ENCODE measurements at regions not wholly inside any gene's neighbourhood (a gene's known extent, or its start where the extent isn't known, plus 50 kb on each side); places are given as distances from the start of the nearest gene placed in this dataset.

DNA sequence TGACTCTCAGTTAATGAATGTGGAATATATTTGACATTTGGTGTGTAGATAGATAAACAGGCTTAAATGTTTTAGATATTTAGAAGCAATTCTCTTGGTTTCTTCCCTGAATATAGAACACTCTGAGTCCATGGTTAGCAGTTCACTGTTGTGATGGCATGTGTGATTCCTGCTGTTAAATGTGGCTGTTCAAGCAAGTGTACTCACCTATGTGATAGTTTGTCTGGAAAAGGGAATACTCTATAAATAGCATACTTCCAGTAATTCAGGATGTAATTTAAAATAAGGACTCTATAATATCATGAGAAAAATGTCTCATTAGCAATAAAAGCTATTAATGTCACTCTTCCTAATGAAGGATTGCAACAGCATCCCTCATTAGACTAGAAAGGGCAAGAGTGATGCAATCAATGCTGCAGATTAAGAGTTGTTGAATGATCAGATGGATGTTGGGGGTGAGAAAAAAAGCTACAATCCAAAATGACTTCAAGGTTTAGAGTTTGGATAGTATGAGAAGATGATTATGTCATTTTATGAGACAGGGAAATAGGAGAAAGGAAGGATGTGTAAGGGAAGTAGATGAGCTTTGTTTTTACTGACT, 201.8 kb upstream of the WDFY3 start:
- H3K4me3 ChIP-seq (ENCODE audit: low read depth, low read length) = no peak overlapping the region
- intact Hi-C loops (cut with micrococcal nuclease; ENCODE audit: unreplicated experiment) = no loop called here
- no peaks in the 10 kb centered on the region for H3K36me3 ChIP-seq (ENCODE audit: control insufficient read depth, insufficient read depth, low read length)
- Mint-ChIP-seq H3K4me3 (ENCODE audit: unreplicated experiment) (no peak overlapping the region), H3K4me1 (ENCODE audit: low read depth, unreplicated experiment) (peaks cover 6% of the 10 kb centered on the region), H3K9me3 (ENCODE audit: unreplicated experiment) (peaks cover 9% of the 10 kb centered on the region), H3K27ac (ENCODE audit: unreplicated experiment) (no peak overlapping the region), H3K27me3 (ENCODE audit: insufficient read depth, unreplicated experiment) (no peaks in the 10 kb centered on the region), H3K36me3 (ENCODE audit: insufficient read depth, unreplicated experiment) (no peaks in the 10 kb centered on the region)
- no peaks in the 10 kb centered on the region for H3K9me3 ChIP-seq
- ChIA-PET POLR2A (no interaction called here), CTCF (no interaction called here)
- H3K4me1 ChIP-seq = 0 out of 2 replicates have a peak, but pooled peaks cover 4% of the 10 kb centered on the region
- H3K27me3 ChIP-seq (replicated peaks; ENCODE audit: control insufficient read depth, insufficient read depth, low read length) = no peaks in the 10 kb centered on the region
- DNase-seq = no peak
- BruUV-seq (replicated peaks) = no TSS peak
- TF ChIP-seq, protein P1, sequence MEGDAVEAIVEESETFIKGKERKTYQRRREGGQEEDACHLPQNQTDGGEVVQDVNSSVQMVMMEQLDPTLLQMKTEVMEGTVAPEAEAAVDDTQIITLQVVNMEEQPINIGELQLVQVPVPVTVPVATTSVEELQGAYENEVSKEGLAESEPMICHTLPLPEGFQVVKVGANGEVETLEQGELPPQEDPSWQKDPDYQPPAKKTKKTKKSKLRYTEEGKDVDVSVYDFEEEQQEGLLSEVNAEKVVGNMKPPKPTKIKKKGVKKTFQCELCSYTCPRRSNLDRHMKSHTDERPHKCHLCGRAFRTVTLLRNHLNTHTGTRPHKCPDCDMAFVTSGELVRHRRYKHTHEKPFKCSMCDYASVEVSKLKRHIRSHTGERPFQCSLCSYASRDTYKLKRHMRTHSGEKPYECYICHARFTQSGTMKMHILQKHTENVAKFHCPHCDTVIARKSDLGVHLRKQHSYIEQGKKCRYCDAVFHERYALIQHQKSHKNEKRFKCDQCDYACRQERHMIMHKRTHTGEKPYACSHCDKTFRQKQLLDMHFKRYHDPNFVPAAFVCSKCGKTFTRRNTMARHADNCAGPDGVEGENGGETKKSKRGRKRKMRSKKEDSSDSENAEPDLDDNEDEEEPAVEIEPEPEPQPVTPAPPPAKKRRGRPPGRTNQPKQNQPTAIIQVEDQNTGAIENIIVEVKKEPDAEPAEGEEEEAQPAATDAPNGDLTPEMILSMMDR (IDR thresholded peaks at IDR 0.05; ENCODE audit: insufficient read depth in 1 of 2, low read depth in 1 of 2, low read length in 1 of 2, severe bottlenecking in 1 of 2, unreplicated experiment in 1 of 2) = no peak

DNA sequence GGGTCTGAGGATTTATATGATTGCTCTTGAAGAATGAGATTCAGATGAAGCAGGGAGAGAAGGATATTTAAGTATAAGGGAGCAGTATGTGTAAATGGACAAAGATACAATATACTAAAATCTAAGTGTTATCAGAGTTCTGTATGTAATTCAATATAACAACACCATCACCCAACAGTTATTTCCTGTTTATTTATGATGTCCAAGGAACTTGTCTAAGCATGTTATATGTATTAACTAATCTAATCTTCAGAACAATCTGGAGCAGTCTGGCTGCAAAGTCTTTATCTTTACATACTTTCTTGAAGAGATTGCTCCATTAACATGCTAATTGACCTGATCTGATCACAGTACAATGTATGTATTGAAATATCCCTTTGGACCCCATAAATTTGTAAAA, 203.8 kb upstream of the WDFY3 start:
- no peaks in the 10 kb centered on the region for H3K27me3 ChIP-seq (replicated peaks; ENCODE audit: control insufficient read depth, insufficient read depth, low read length)
- Mint-ChIP-seq H3K27me3 (ENCODE audit: insufficient read depth, unreplicated experiment) (no peaks in the 10 kb centered on the region), H3K4me3 (ENCODE audit: unreplicated experiment) (no peak overlapping the region), H3K36me3 (ENCODE audit: insufficient read depth, unreplicated experiment) (no peaks in the 10 kb centered on the region), H3K4me1 (ENCODE audit: low read depth, unreplicated experiment) (peaks cover 6% of the 10 kb centered on the region), H3K9me3 (ENCODE audit: unreplicated experiment) (peaks cover 9% of the 10 kb centered on the region), H3K27ac (ENCODE audit: unreplicated experiment) (no peak overlapping the region)
- H3K4me1 ChIP-seq = 0 out of 2 replicates have a peak, but pooled peaks cover 4% of the 10 kb centered on the region
- TF ChIP-seq, protein P1 (IDR thresholded peaks at IDR 0.05; ENCODE audit: insufficient read depth in 1 of 2, low read depth in 1 of 2, low read length in 1 of 2, severe bottlenecking in 1 of 2, unreplicated experiment in 1 of 2) = no peak
- no peaks in the 10 kb centered on the region for H3K9me3 ChIP-seq
- no peaks in the 10 kb centered on the region for H3K36me3 ChIP-seq (ENCODE audit: control insufficient read depth, insufficient read depth, low read length)
- no TSS peak for BruUV-seq (replicated peaks)
- POLR2A ChIA-PET = no interaction called here
- no peak overlapping the region for H3K4me3 ChIP-seq (ENCODE audit: low read depth, low read length)
- intact Hi-C loops (cut with micrococcal nuclease; ENCODE audit: unreplicated experiment) = no loop called here
- CTCF ChIA-PET = no interaction called here
- no peak for DNase-seq

DNA sequence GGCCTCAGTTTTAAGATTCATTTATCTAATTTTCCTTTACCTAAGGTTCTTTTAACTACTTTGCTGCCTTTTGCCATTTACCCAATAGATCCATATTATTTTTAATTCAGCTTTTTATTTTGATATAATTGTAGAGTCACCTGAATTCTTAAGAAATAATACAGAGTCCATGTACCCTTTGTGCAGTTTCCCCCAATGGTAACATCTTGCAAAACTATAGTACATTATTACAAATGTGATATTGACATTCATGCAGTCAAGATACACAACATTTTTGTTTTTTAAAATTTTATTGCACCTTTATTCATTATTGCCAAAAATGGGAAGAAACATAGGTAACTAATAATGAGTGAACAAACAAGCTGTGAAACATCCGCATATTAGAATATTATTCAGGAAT, 208.7 kb upstream of the WDFY3 start:
- no peak overlapping the region for H3K4me3 Mint-ChIP-seq (ENCODE audit: unreplicated experiment)
- H3K36me3 ChIP-seq (ENCODE audit: control insufficient read depth, insufficient read depth, low read length) = no peaks in the 10 kb centered on the region
- TF ChIP-seq, protein P1 (IDR thresholded peaks at IDR 0.05; ENCODE audit: insufficient read depth in 1 of 2, low read depth in 1 of 2, low read length in 1 of 2, severe bottlenecking in 1 of 2, unreplicated experiment in 1 of 2) = no peak
- no peak overlapping the region for H3K4me3 ChIP-seq (ENCODE audit: low read depth, low read length)
- H3K27me3 ChIP-seq (replicated peaks; ENCODE audit: control insufficient read depth, insufficient read depth, low read length) = no peaks in the 10 kb centered on the region
- intact Hi-C loops (cut with micrococcal nuclease; ENCODE audit: unreplicated experiment) = no loop called here
- H3K4me1 ChIP-seq = no peaks in the 10 kb centered on the region
- H3K36me3 Mint-ChIP-seq (ENCODE audit: insufficient read depth, unreplicated experiment) = no peaks in the 10 kb centered on the region
- ChIA-PET POLR2A (no interaction called here), CTCF (no interaction called here)
- H3K9me3 Mint-ChIP-seq (ENCODE audit: unreplicated experiment) = no peaks in the 10 kb centered on the region
- H3K9me3 ChIP-seq = no peaks in the 10 kb centered on the region
- no peak for DNase-seq
- no peak overlapping the region for H3K27ac Mint-ChIP-seq (ENCODE audit: unreplicated experiment)
- no TSS peak for BruUV-seq (replicated peaks)
- no peaks in the 10 kb centered on the region for H3K27me3 Mint-ChIP-seq (ENCODE audit: insufficient read depth, unreplicated experiment)
- no peaks in the 10 kb centered on the region for H3K4me1 Mint-ChIP-seq (ENCODE audit: low read depth, unreplicated experiment)

Data from Caco-2 (cell line).